GM10248 (cell line): ENCODE measurements at regions not wholly inside any gene's neighbourhood (a gene's known extent, or its start where the extent isn't known, plus 50 kb on each side); places are given as distances from the start of the nearest gene placed in this dataset.

ENCODE experiments used
- CTCF ChIA-PET: fragments of 300-600 bp; sonication (Branson Sonifier 250); formaldehyde crosslinking; extraction: SDS; loops from one replicate; lab custom pipeline; 2021; ENCODE audit warnings: antibody characterized with exemption; lab: Yijun Ruan, JAX
- POLR2A ChIA-PET: fragments of 350-650 bp; sonication (Branson Sonifier 250); formaldehyde crosslinking; extraction: SDS; loops from one replicate; lab custom pipeline; 2020; ENCODE audit warnings: antibody characterized with exemption; lab: Yijun Ruan, JAX
- DNase-seq: peaks from one replicate; pipeline ENCODE4 v3.0.0; 2012; ENCODE audit errors: extremely low spot score
- CTCF ChIP-seq: IDR thresholded peaks from 2 replicates; pipeline ENCODE4 v1.5.1; 2012; ENCODE audit warnings: mild to moderate bottlenecking, low read depth; ENCODE audit errors: extremely low read depth, missing control alignments, control extremely low read depth

GRCh38 chr11:70495351-70496310 is 97.3 kb downstream of the CTTN start:
- no peak for TF ChIP-seq CTCF
- CTCF ChIA-PET: no interaction called here
- DNase-seq: no peak
- POLR2A ChIA-PET: no interaction called here

- TF ChIP-seq CTCF: no peak
- no peak for DNase-seq
- ChIA-PET POLR2A (no interaction called here), CTCF (no interaction called here)
Measured at GRCh38 chr11:70496591-70497535, 98.5 kb downstream of the CTTN start.

- DNase-seq: no peak
- CTCF ChIA-PET: no interaction called here
- TF ChIP-seq CTCF: no peak
- POLR2A ChIA-PET: no interaction called here
Measured at GRCh38 chr11:70497536-70498075, 99.3 kb downstream of the CTTN start.

GRCh38 chr11:70498171-70498571 is 99.8 kb downstream of the CTTN start:
- ChIA-PET POLR2A (no interaction called here), CTCF (no interaction called here)
- TF ChIP-seq CTCF: no peak
- no peak for DNase-seq

GRCh38 chr11:70498976-70499801 is 100.9 kb downstream of the CTTN start:
- POLR2A ChIA-PET: no interaction called here
- CTCF ChIA-PET: no interaction called here
- DNase-seq: no peak
- no peak for TF ChIP-seq CTCF
